ENCODE measurements at regions not wholly inside any gene's neighbourhood (a gene's known extent, or its start where the extent isn't known, plus 50 kb on each side); places are given as distances from the start of the nearest gene placed in this dataset.
"Not testable (repeated sequence)": the region's sequence is repeated elsewhere in the genome, so short reads cannot be mapped to it uniquely, and the experiment has no call there.

GRCh38 chrX:65971151-65971550 lies 68.7 kb downstream of the VSIG4 start:
- DNase-seq (ENCODE audit: low read depth): no peak

GRCh38 chrX:65967159-65967558 lies 72.7 kb downstream of the VSIG4 start:
- DNase-seq (ENCODE audit: low read depth): not testable (repeated sequence)

- no peak for DNase-seq (ENCODE audit: low read depth)
These were observed 78.2 kb downstream of the VSIG4 start for GRCh38 chrX:65961714-65962113.

GRCh38 chrX:65948103-65948502 lies 91.8 kb downstream of the VSIG4 start:
- no peak for DNase-seq (ENCODE audit: low read depth)

DNA sequence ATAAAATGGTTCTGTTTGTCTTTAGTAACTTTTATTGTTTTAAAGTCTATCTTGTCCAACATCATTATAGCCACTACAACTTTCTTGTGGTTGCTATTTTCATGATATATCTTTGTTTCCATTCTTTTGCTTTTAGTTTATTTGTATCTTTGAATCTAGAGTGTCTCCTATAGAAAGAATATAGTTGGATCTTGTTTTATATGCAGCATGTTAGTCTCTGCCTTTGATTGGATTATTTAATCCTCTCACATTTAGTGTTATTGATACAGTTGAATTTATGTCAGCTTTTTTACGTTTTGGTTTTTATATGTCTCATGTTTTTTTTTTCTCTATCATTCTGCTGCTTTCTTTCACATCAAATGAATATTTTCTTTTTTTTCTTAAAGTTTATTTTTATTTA lies 98.1 kb downstream of the VSIG4 start:
- DNase-seq (ENCODE audit: low read depth): no peak

- no peak for DNase-seq (ENCODE audit: low read depth)
These were observed 106.7 kb downstream of the VSIG4 start for GRCh38 chrX:65933085-65933589.

GRCh38 chrX:65932173-65933084 lies 107.5 kb downstream of the VSIG4 start:
- no peak for DNase-seq (ENCODE audit: low read depth)

DNA sequence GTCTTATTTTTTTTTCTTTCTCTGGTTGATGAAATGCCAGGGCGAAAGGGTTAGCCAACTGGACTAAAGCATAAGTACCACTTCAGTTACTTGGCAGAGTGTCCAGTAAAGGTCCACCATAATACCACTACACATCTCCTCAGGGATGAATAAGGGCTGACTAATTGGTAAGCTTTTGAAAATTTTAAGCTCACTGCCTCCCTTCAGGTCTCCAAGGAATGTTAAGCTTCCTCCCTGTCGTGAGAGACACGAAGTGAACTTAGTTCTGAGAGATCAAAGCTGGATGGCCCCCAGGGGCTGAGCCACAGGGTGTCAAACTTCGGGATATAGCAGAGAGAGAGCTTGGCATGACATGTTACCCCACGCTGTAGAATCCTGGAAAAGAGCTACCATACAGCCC lies 111.4 kb downstream of the VSIG4 start:
- no peak for DNase-seq (ENCODE audit: low read depth)

GRCh38 chrX:65927386-65927785 lies 112.5 kb downstream of the VSIG4 start:
- not testable (repeated sequence) for DNase-seq (ENCODE audit: low read depth)

GRCh38 chrX:65926095-65927019 lies 113.5 kb downstream of the VSIG4 start:
- no peak for DNase-seq (ENCODE audit: low read depth)

GRCh38 chrX:65925592-65925991 lies 114.3 kb downstream of the VSIG4 start:
- no peak for DNase-seq (ENCODE audit: low read depth)

GRCh38 chrX:65925005-65925404 lies 114.9 kb downstream of the VSIG4 start:
- DNase-seq (ENCODE audit: low read depth): no peak

DNA sequence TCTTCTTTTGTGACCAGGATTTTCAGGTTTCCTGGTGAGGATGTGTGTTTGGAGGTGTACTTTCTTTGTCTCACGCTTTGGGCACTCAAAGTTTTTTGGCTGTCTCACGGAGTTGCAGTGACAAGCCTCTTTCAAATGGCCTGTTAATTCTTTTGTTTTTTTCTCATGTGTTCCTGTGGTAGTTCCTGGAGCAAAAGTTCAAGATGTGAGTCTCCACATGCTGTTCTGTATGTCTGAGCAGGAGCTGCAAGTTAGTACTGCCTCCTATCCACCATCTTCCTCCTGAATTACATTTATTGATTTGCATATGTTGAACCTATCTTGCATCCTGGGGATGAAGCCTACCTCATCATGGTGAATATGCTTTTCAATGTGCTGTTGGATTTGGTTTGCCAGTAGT lies 118.5 kb downstream of the VSIG4 start:
- DNase-seq (ENCODE audit: low read depth): no peak

GRCh38 chrX:65920620-65921019 lies 119.3 kb downstream of the VSIG4 start:
- no peak for DNase-seq (ENCODE audit: low read depth)

DNA sequence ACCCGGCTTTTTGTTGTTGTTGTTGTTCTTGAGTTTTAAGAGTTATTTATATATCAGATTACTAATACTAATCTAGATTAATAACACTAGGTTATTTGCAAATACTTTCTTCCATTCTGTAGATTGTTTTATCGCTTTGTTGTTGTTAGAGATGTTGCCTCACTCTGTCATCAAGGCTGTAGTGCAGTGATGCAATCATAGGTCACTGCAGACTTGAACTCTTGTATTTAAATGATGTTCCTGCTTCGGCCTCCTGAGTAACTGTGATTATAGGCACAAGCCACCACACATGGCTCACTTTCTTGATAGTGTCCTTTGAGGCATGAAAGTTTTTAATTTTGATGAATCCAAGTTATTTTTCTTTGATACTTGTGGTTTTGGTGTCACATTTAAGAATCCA lies 129.0 kb downstream of the VSIG4 start:
- no peak for DNase-seq (ENCODE audit: low read depth)

DNA sequence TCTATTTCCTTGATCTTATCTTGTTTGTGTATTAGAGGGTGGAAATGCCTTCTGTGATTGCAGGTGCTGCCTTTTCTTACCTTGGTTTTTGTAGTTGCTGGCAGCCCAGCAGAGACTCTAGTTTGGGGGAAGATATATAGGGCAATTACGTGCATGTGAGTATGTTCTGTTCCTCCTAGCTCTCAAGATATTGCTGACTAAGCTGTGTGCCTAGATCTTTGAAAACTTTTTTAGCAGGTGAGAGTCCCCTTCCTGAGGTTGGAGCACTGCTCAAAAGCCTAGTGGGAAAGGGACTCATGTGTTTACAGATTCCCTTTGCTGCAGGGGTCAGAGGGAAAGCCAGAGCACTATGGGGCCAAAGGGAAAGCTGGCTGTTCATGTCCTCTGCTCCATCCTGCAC lies 136.1 kb downstream of the VSIG4 start:
- no peak for DNase-seq (ENCODE audit: low read depth)

DNA sequence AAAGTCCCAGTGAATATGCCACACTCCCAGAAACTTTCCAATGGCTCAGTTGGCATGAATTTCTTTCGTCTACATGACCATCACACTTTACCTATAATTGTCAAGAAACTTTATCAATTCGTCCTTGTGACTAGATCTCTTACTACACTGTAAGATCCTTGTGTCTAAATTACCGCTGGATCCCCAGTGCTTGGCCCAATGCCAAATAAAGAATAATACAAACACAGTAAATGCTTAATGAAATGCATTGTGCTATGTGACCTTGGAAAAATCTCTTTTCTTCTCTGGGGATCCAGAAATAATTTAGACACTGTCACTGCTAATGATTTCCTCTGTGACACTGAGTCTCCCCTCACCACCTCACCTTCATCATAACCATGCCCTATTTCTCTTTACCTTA lies 137.9 kb downstream of the VSIG4 start:
- DNase-seq (ENCODE audit: low read depth): no peak

DNA sequence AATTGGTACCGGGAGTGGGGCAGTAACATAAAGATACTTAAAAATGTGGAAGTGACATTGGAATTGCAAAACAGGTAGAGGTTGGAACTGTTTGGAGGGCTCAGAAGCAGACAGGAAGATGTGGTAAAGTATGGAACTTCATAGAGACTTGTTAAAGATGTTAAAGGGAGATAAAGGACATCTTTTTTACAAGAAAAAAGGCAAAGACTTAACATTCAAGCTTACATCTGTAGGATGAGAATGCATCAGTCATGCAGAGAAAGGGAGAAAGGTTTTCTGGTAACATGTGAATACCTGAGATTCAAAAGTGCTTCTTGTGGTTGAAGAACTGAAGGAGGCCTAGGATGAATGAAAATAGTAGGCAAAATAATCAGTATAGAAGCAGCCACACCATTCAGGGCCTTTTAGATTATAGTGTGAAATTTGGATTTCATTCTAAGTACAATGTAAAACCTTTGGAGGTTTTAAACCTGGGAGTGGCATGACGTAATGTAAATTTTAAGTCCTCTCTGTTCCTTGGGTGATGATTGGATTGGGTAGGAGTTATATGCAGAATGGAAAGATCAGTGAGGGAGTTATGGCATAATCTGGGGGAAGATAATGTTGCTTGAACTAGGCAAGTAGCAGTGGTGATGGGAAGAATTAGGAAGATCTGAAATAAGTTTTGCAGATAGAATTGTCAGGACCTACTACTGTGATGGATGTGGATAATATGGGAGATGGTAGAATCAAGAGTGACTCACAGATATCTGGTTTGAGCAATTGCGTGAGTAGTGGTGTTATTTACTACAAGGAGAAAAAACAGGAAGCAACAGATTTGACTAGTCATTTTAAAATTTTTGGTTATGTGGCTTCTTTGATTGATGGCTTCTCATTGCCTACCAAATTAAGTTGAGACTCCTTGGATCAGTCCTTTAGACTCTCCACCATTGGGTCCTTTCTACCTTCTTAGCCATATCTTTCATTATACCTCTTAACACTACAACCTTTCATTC lies 138.7 kb downstream of the VSIG4 start:
- DNase-seq (ENCODE audit: low read depth): no peak

- no peak for DNase-seq (ENCODE audit: low read depth)
These were observed 145.7 kb downstream of the VSIG4 start for GRCh38 chrX:65894133-65894532.

- DNase-seq (ENCODE audit: low read depth): not testable (repeated sequence)
These were observed 148.1 kb downstream of the VSIG4 start for GRCh38 chrX:65891817-65892216.

DNA sequence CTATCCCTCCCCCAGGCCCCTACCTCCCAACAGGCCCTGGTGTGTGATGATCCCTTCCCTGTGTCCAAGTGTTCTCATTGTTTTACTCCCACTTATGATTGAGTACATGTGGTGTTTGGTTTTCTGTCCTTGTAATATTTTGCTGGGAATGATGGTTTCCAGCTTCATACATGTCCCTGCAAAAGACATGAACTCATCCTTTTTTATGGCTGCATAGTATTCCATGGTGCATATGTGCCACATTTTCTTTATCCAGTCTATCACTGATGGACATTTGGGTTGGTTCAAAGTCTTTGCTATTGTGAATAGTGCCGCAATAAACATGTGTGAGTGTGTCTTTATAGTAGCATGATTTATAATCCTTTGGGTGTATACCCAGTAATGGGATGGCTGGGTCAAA lies 151.7 kb downstream of the VSIG4 start:
- DNase-seq (ENCODE audit: low read depth): not testable (repeated sequence)
